Ammon's horn (tissue), 1 donor: ENCODE measurements at regions not wholly inside any gene's neighbourhood (a gene's known extent, or its start where the extent isn't known, plus 50 kb on each side); places are given as distances from the start of the nearest gene placed in this dataset.

ENCODE experiments used
- DNase-seq: peaks from one replicate; pipeline ENCODE4 v3.0.0-alpha.2; 2016; ENCODE audit warnings: low spot score

GRCh38 chr5:38753141-38753540 lies 92.7 kb upstream of the OSMR start:
- DNase-seq, result no peak

- DNase-seq, result no peak
Observed at GRCh38 chr5:38753776-38754175, 92.0 kb upstream of the OSMR start.

GRCh38 chr5:38755181-38755580 lies 90.6 kb upstream of the OSMR start:
- no peak for DNase-seq

GRCh38 chr5:38756068-38756467 lies 89.7 kb upstream of the OSMR start:
- no peak for DNase-seq

GRCh38 chr5:38757451-38758245 lies 88.2 kb upstream of the OSMR start:
- DNase-seq, result no peak

- DNase-seq, result peak; percentile 8
Observed at GRCh38 chr5:38758774-38759600, 86.8 kb upstream of the OSMR start.

- DNase-seq, result no peak
Observed at GRCh38 chr5:38764937-38765391, 80.8 kb upstream of the OSMR start.

- no peak for DNase-seq
Observed at GRCh38 chr5:38765399-38765861, 80.4 kb upstream of the OSMR start.

- DNase-seq, result no peak
Observed at GRCh38 chr5:38766151-38766550, 79.7 kb upstream of the OSMR start.

- DNase-seq, result no peak
Observed at GRCh38 chr5:38768412-38769211, 77.2 kb upstream of the OSMR start.

- no peak for DNase-seq
Observed at GRCh38 chr5:38772471-38772870, 73.3 kb upstream of the OSMR start.

GRCh38 chr5:38775218-38775840 lies 70.5 kb upstream of the OSMR start:
- no peak for DNase-seq

- DNase-seq, result no peak
Observed at GRCh38 chr5:38776149-38776896, 69.5 kb upstream of the OSMR start.

- no peak for DNase-seq
Observed at GRCh38 chr5:38777111-38777510, 68.7 kb upstream of the OSMR start.

- no peak for DNase-seq
Observed at GRCh38 chr5:38780316-38780715, 65.5 kb upstream of the OSMR start.

GRCh38 chr5:38780945-38781344 lies 64.9 kb upstream of the OSMR start:
- peak; percentile 86 for DNase-seq

GRCh38 chr5:38782180-38782835 lies 63.5 kb upstream of the OSMR start:
- no peak for DNase-seq

- no peak for DNase-seq
Observed at GRCh38 chr5:38783011-38783561, 62.7 kb upstream of the OSMR start.

- DNase-seq, result no peak
Observed at GRCh38 chr5:38789134-38789533, 56.7 kb upstream of the OSMR start.

GRCh38 chr5:38789777-38790176 lies 56.0 kb upstream of the OSMR start:
- DNase-seq, result no peak
